ENCODE measurements at regions not wholly inside any gene's neighbourhood (a gene's known extent, or its start where the extent isn't known, plus 50 kb on each side); places are given as distances from the start of the nearest gene placed in this dataset.

- TF ChIP-seq, protein P1, sequence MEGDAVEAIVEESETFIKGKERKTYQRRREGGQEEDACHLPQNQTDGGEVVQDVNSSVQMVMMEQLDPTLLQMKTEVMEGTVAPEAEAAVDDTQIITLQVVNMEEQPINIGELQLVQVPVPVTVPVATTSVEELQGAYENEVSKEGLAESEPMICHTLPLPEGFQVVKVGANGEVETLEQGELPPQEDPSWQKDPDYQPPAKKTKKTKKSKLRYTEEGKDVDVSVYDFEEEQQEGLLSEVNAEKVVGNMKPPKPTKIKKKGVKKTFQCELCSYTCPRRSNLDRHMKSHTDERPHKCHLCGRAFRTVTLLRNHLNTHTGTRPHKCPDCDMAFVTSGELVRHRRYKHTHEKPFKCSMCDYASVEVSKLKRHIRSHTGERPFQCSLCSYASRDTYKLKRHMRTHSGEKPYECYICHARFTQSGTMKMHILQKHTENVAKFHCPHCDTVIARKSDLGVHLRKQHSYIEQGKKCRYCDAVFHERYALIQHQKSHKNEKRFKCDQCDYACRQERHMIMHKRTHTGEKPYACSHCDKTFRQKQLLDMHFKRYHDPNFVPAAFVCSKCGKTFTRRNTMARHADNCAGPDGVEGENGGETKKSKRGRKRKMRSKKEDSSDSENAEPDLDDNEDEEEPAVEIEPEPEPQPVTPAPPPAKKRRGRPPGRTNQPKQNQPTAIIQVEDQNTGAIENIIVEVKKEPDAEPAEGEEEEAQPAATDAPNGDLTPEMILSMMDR (conservative IDR thresholded peaks at IDR 0.05; ENCODE audit: low read length), result no peak
- TF ChIP-seq EZH2phosphoT487 (IDR thresholded peaks at IDR 0.05; ENCODE audit: borderline replicate concordance, low read depth, low read length), result no peak
These were observed 294.2 kb upstream of the JARID2 start for GRCh38 chr6:14951704-14952103.
